K562 (cell line): ENCODE measurements at regions not wholly inside any gene's neighbourhood (a gene's known extent, or its start where the extent isn't known, plus 50 kb on each side); places are given as distances from the start of the nearest gene placed in this dataset.

Source experiments
- ADNP ChIP-seq: fragments of 200-800 bp; sonication (Bioruptor generic); IDR thresholded peaks from 2 replicates; pipeline ENCODE4 v1.6.1; 2016; ENCODE audit warnings: missing genetic modification characterization, missing compliant biosample characterization
- ARNT ChIP-seq, 2 experiments: fragments of 450-650 bp; IDR thresholded peaks; 2 replicates each; pipeline ENCODE4 v1.6.1; 2016; ENCODE audit warnings: mild to moderate bottlenecking in 1 of 2
- BHLHE40 ChIP-seq: IDR thresholded peaks from 2 replicates; pipeline ENCODE4 v1.6.1; 2011; ENCODE audit warnings: low read length, improper control_type of control experiment
- CHAMP1 ChIP-seq: fragments of 450-650 bp; IDR thresholded peaks from 2 replicates; pipeline ENCODE4 v1.6.1; 2016; ENCODE audit warnings: mild to moderate bottlenecking
- CHD7 ChIP-seq: fragments of 200-600 bp; sonication (generic); IDR thresholded peaks from one replicate; pipeline ENCODE4 v1.6.1; 2012; ENCODE audit warnings: mild to moderate bottlenecking, low read depth, low read length, inconsistent platforms
- CREBBP ChIP-seq: IDR thresholded peaks from one replicate; pipeline ENCODE4 v1.6.1; 2012; ENCODE audit warnings: low read depth, mild to moderate bottlenecking, control low read depth, inconsistent platforms, low read length
- ERF ChIP-seq: fragments of 450-650 bp; formaldehyde crosslinking; IDR thresholded peaks from 2 replicates; pipeline ENCODE4 v1.4.0; 2020; ENCODE audit warnings: mild to moderate bottlenecking, mixed read lengths
- GABPB2 ChIP-seq: fragments of 250-450 bp; sonication (Bioruptor Pico); conservative IDR thresholded peaks from 2 replicates; pipeline ENCODE4 v1.5.1; 2021; ENCODE audit warnings: mild to moderate bottlenecking
- GTF2E2 ChIP-seq: fragments of 200-800 bp; sonication (Bioruptor generic); IDR thresholded peaks from 2 replicates; pipeline ENCODE4 v1.6.1; 2016; ENCODE audit warnings: missing genetic modification characterization, missing compliant biosample characterization
- HMGN3 ChIP-seq: IDR thresholded peaks from 2 replicates; pipeline ENCODE4 v1.6.1; 2011; ENCODE audit warnings: borderline replicate concordance, low read depth, mild to moderate bottlenecking, mixed read lengths, low read length; ENCODE audit not compliant: insufficient read length; ENCODE audit errors: extremely low read depth
- SRF ChIP-seq, 2 experiments: fragments of 250-450, 450-650 bp in 1 of 2; sonication (Bioruptor Pico) in 1 of 2; sonication (generic) in 1 of 2; formaldehyde crosslinking; IDR thresholded peaks; 2 replicates each; pipeline versions ENCODE4 v1.5.0 to v1.5.1; 2020 to 2022; ENCODE audit warnings: mild to moderate bottlenecking in 1 of 2, missing genetic modification reagents in 1 of 2
- TAF9B ChIP-seq: fragments of 450-650 bp; IDR thresholded peaks from 2 replicates; pipeline ENCODE4 v1.6.1; 2018; ENCODE audit warnings: mild to moderate bottlenecking; ENCODE audit not compliant: partially characterized antibody
- ZNF217 ChIP-seq: sonication (generic); formaldehyde crosslinking; IDR thresholded peaks from 2 replicates; pipeline ENCODE4 v1.8.0; 2022; ENCODE audit warnings: mild to moderate bottlenecking, missing genetic modification reagents
- ZNF263 ChIP-seq: sonication (generic); formaldehyde crosslinking; IDR thresholded peaks from 2 replicates; pipeline ENCODE4 v1.8.0; 2022; ENCODE audit warnings: mild to moderate bottlenecking, missing genetic modification reagents, borderline replicate concordance

DNA sequence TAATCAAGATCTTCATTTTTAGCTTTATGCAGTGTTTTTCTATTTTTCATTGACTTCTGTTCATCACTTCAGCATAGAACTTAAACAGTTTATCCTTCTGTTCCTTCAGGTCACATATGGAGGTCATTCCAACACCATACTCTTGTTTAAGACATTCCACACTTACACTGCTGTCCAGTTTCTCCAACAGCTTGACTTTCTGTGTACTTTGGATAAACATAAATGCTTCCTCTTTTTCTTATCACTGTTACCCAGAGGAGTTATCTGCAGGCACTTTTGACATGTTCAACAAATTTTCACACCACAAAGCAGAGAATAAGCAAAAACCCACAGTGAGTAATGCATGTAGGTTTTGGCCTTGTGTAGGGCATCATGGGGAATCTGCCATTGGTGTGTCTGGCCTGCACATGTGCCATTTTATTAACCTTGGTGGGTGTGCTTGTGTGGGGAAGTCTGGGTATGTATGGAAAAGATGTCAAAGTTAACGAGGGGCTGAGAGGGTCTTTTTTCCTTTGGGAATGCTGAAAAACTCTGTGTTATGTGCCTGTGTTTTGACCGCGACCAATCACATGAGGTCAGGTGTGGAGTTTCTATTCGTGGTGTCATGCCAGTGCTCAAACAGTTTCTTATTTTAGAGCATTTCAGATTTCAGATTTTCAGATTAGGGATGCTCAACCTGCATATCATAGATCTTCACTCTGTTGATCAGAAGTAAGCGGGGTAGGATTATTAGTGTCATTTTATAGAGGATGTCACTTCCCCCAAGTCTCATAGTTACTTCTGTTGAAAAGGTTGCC is 53.9 kb upstream of the ACVR1 start (continued):
- TF ChIP-seq CHD7 = no peak
- TF ChIP-seq ARNT (IDR thresholded peaks at IDR 0.05) = peak; percentile 100
- no peak for TF ChIP-seq GABPB2 (CRISPR knock-in tag)
- peak; percentile 59 to 68; a peak in 2 of 4 replicates for TF ChIP-seq SRF (CRISPR knock-in tag; IDR thresholded peaks at IDR 0.05)
- no peak for TF ChIP-seq ZNF217 (CRISPR knock-in tag)
- peak; percentile 96 for TF ChIP-seq ERF (CRISPR knock-in tag)
- no peak for TF ChIP-seq GTF2E2 (tag)
- TF ChIP-seq TAF9B = peak; percentile 81
- peak; percentile 97 for TF ChIP-seq HMGN3
- TF ChIP-seq ADNP = peak; percentile 95
- peak; percentile 55; the same call in 1 of the 2 replicates for TF ChIP-seq ZNF263
- TF ChIP-seq CHAMP1 = peak; percentile 99
- no peak for TF ChIP-seq CREBBP
- peak; percentile 81 for TF ChIP-seq BHLHE40
